Uterus (tissue), 2 donors: ENCODE measurements at regions not wholly inside any gene's neighbourhood (a gene's known extent, or its start where the extent isn't known, plus 50 kb on each side); places are given as distances from the start of the nearest gene placed in this dataset.

Experiments
- CTCF ChIP-seq, 4 experiments: fragments of 200-600 bp in 2 of 4; fragments of 450-650 bp in 2 of 4; sonication (generic) in 2 of 4; IDR thresholded peaks; one replicate each; pipeline ENCODE4 v1.5.1; 2016 to 2019; ENCODE audit warnings: antibody characterized with exemption in 4 of 4, mild to moderate bottlenecking in 2 of 4, moderate library complexity in 1 of 4
- POLR2A ChIP-seq, 2 donors: fragments of 450-650 bp; IDR thresholded peaks; one replicate each; pipeline ENCODE4 v1.6.1; 2016; ENCODE audit warnings: antibody characterized with exemption in 2 of 2, mild to moderate bottlenecking in 1 of 2, moderate library complexity in 1 of 2

DNA sequence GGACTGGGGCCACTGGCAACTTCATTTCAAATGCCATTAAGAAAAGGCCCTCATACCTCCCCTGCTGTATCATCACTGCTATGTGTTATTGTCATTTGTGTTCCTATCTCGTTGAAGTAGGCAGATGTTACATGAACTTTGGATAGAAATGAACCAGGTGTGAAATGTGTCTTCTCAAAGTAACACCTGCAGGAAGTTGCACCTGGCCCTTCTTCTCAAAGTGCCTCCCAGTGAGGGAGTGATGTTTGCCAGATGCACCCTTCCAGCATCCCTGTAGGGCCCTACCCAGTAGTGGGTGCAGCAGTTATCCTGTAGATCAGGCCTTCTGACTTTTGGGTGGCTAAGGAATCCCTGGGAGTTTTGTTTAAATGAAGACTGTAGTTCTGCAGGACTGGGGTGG is 197.7 kb upstream of the CTNNB1 start:
- TF ChIP-seq POLR2A (IDR thresholded peaks at IDR 0.05) (no peak), CTCF (IDR thresholded peaks at IDR 0.05) (no peak)
